HL-60 (cell line): ENCODE measurements at regions not wholly inside any gene's neighbourhood (a gene's known extent, or its start where the extent isn't known, plus 50 kb on each side); places are given as distances from the start of the nearest gene placed in this dataset.

Source experiments
- CTCF ChIP-seq: IDR thresholded peaks from one replicate; pipeline ENCODE4 v1.5.1; 2011; ENCODE audit warnings: low read length, control low read depth, inconsistent platforms; ENCODE audit not compliant: insufficient read depth
- GABPA ChIP-seq: IDR thresholded peaks from 2 replicates; pipeline ENCODE4 v1.6.1; 2012; ENCODE audit warnings: low read depth
- POLR2AphosphoS5 ChIP-seq: IDR thresholded peaks from 2 replicates; pipeline ENCODE4 v1.6.1; 2012; ENCODE audit warnings: low read depth

- TF ChIP-seq POLR2AphosphoS5 (no peak), GABPA (no peak), CTCF (no peak)
Observed at GRCh38 chr4:149955780-149956390, 122.4 kb upstream of the DCLK2 start.
